Neural cell (in vitro differentiated cells): ENCODE measurements at regions not wholly inside any gene's neighbourhood (a gene's known extent, or its start where the extent isn't known, plus 50 kb on each side); places are given as distances from the start of the nearest gene placed in this dataset.
"Not testable (repeated sequence)": the region's sequence is repeated elsewhere in the genome, so short reads cannot be mapped to it uniquely, and the experiment has no call there.

Experiments
- H2AFZ ChIP-seq: fragments of 200-600, 300-800 bp; sonication (generic), shearing (Covaris generic); 2 replicates; pipeline ENCODE4 v1.6.0; 2014; ENCODE audit warnings: low read depth, mild to moderate bottlenecking, antibody characterized with exemption, low read length, moderate library complexity
- H3F3A ChIP-seq: fragments of 200-600 bp; shearing (Covaris generic); 2 replicates; pipeline ENCODE4 v1.6.1; 2016; ENCODE audit warnings: mild to moderate bottlenecking, moderate library complexity, mixed read lengths, antibody characterized with exemption, low read length; ENCODE audit not compliant: insufficient read depth, poor library complexity, severe bottlenecking
- H3K27ac ChIP-seq: fragments of 200-600, 300-800 bp; sonication (generic), shearing (Covaris generic); 2 replicates; pipeline ENCODE4 v1.5.1; 2014; ENCODE audit warnings: mild to moderate bottlenecking, low read length, moderate library complexity
- H3K27me3 ChIP-seq: fragments of 300-800, 200-600 bp; sonication (generic), shearing (Covaris generic); 2 replicates; pipeline ENCODE4 v1.6.0; 2014; ENCODE audit warnings: mild to moderate bottlenecking, low read depth, low read length, moderate library complexity; ENCODE audit not compliant: insufficient read depth
- H3K36me3 ChIP-seq: fragments of 300-800, 200-600 bp; sonication (generic), shearing (Covaris generic); 2 replicates; pipeline ENCODE4 v1.5.1; 2014; ENCODE audit warnings: mild to moderate bottlenecking, antibody characterized with exemption, low read length, moderate library complexity; ENCODE audit not compliant: insufficient read depth
- H3K4me2 ChIP-seq: fragments of 300-800, 200-600 bp; sonication (generic), shearing (Covaris generic); 2 replicates; pipeline ENCODE4 v1.6.0; 2014; ENCODE audit warnings: mild to moderate bottlenecking, low read length
- H3K4me3 ChIP-seq: fragments of 300-800, 200-600 bp; sonication (generic), shearing (Covaris generic); 2 replicates; pipeline ENCODE4 v1.5.1; 2014; ENCODE audit warnings: mild to moderate bottlenecking, low read length, moderate library complexity
- H3K79me2 ChIP-seq: fragments of 200-600 bp; shearing (Covaris generic); replicated peaks from 2 replicates; pipeline ENCODE4 v1.6.0; 2014; ENCODE audit warnings: mild to moderate bottlenecking, low read length, moderate library complexity; ENCODE audit not compliant: insufficient read depth
- H3K9ac ChIP-seq: fragments of 300-800, 200-600 bp; sonication (generic), shearing (Covaris generic); 2 replicates; pipeline ENCODE4 v1.6.1; 2016; ENCODE audit warnings: mild to moderate bottlenecking, low read length, mixed read lengths
- H3K9me2 ChIP-seq: fragments of 200-600 bp; shearing (Covaris generic); 2 replicates; pipeline ENCODE4 v1.6.1; 2016; ENCODE audit warnings: mild to moderate bottlenecking, low read length, mixed read lengths; ENCODE audit not compliant: insufficient read depth
- H3K9me3 ChIP-seq: fragments of 200-600, 300-800 bp; sonication (generic), shearing (Covaris generic); 2 replicates; pipeline ENCODE4 v1.6.1; 2016; ENCODE audit warnings: mild to moderate bottlenecking, mixed run types, low read length, moderate library complexity, mixed read lengths
- H4K20me1 ChIP-seq: fragments of 200-600 bp; shearing (Covaris generic); 2 replicates; pipeline ENCODE4 v1.6.1; 2016; ENCODE audit warnings: mild to moderate bottlenecking, mixed run types; ENCODE audit not compliant: insufficient read depth
- EP300 ChIP-seq: fragments of 450-650 bp; conservative IDR thresholded peaks from 2 replicates; pipeline ENCODE4 v1.6.1; 2014; ENCODE audit warnings: antibody characterized with exemption, mild to moderate bottlenecking, moderate library complexity; ENCODE audit not compliant: poor library complexity, severe bottlenecking
- MXI1 ChIP-seq: fragments of 450-650 bp; conservative IDR thresholded peaks from 2 replicates; pipeline ENCODE4 v1.6.1; 2014; ENCODE audit warnings: antibody characterized with exemption, mild to moderate bottlenecking; ENCODE audit not compliant: poor library complexity, severe bottlenecking
- POLR2AphosphoS5 ChIP-seq: IDR thresholded peaks from 2 replicates; pipeline ENCODE4 v1.6.1; 2012
- RAD21 ChIP-seq: fragments of 450-650 bp; conservative IDR thresholded peaks from 2 replicates; pipeline ENCODE4 v1.6.1; 2014; ENCODE audit warnings: antibody characterized with exemption, mild to moderate bottlenecking, moderate library complexity
- REST ChIP-seq: IDR thresholded peaks from 2 replicates; pipeline ENCODE4 v1.6.1; 2012; ENCODE audit warnings: borderline replicate concordance
- TAF1 ChIP-seq: IDR thresholded peaks from 2 replicates; pipeline ENCODE4 v1.6.1; 2012; ENCODE audit warnings: low read depth

GRCh38 chr17:30708241-30709078, 116.0 kb downstream of the CRLF3 start:
- Histone ChIP-seq H3K9ac (peak overlapping the region; percentile 88), H3K4me3 (peak overlapping the region; percentile 68), H4K20me1 (peaks cover 11% of the 10 kb centered on the region), H3K27ac (peak overlapping the region; percentile 98), H2AFZ (peak overlapping the region; percentile 30), H3K79me2 (peaks cover 25% of the 10 kb centered on the region)
- not testable (repeated sequence) for H3F3A ChIP-seq, H3K4me2 ChIP-seq, H3K36me3 ChIP-seq, H3K27me3 ChIP-seq, H3K9me3 ChIP-seq, H3K9me2 ChIP-seq
- TF ChIP-seq TAF1 = peak; percentile 70
- TF ChIP-seq MXI1 = peak; percentile 21
- peak; percentile 73 for TF ChIP-seq POLR2AphosphoS5
- TF ChIP-seq EP300 = peak; percentile 54
- peak; percentile 91 for TF ChIP-seq REST
- peak; percentile 30 for TF ChIP-seq RAD21

GRCh38 chr17:30707724-30708240, 116.7 kb downstream of the CRLF3 start:
- not testable (repeated sequence) for H3K36me3 ChIP-seq, H3K9me3 ChIP-seq, H3K27me3 ChIP-seq, H3F3A ChIP-seq, H3K9me2 ChIP-seq, H3K4me2 ChIP-seq
- Histone ChIP-seq H3K9ac (peak overlapping the region; percentile 88), H3K27ac (peak overlapping the region; percentile 98), H3K4me3 (peak overlapping the region; percentile 68), H2AFZ (peak overlapping the region; percentile 30), H3K79me2 (peaks cover 20% of the 10 kb centered on the region), H4K20me1 (peaks cover 11% of the 10 kb centered on the region)

- H3K36me3 ChIP-seq, H3K4me2 ChIP-seq, H3K9me3 ChIP-seq, H3K27ac ChIP-seq, H3K9me2 ChIP-seq, H3K9ac ChIP-seq, H3K27me3 ChIP-seq, H4K20me1 ChIP-seq, H3F3A ChIP-seq, H2AFZ ChIP-seq: not testable (repeated sequence)
- Histone ChIP-seq H3K79me2 (peaks cover 14% of the 10 kb centered on the region), H3K4me3 (peak overlapping the region; percentile 68)
These were observed 117.8 kb downstream of the CRLF3 start for GRCh38 chr17:30706461-30707335.

GRCh38 chr17:30706004-30706403, 118.5 kb downstream of the CRLF3 start:
- H3K27me3 ChIP-seq, H3F3A ChIP-seq, H3K27ac ChIP-seq, H3K4me2 ChIP-seq, H3K9me3 ChIP-seq, H3K4me3 ChIP-seq, H2AFZ ChIP-seq, H3K9ac ChIP-seq, H3K36me3 ChIP-seq, H3K9me2 ChIP-seq, H4K20me1 ChIP-seq, H3K79me2 ChIP-seq: not testable (repeated sequence)
